T1000 (cell line): ENCODE measurements at regions not wholly inside any gene's neighbourhood (a gene's known extent, or its start where the extent isn't known, plus 50 kb on each side); places are given as distances from the start of the nearest gene placed in this dataset.

Experiments used
- DNase-seq: peaks from one replicate; lab custom pipeline; 2025; ENCODE audit warnings: mixed read lengths; lab: John Stamatoyannopoulos, UW

GRCh38 chr16:54412777-54413455 lies 126.3 kb upstream of the IRX3 start:
- DNase-seq: no peak

DNA sequence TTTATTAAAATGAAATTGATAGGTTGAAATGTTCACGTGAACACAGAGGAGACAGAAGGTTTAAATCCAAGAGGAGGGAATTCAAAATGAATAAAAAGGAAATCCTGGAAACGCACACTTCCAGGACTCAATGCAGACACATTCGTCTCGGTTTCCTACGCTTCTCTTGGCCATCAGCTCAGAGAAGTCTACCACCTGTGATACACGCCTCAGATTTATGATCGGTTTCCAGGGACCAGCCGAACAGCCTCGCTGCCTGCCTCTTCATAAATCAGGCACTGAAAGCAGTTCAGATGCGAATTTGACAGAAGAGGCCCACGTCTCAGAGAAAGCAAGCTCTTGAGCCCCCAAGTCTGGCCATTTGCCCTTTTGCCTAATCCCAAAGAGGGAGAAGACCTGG lies 125.5 kb upstream of the IRX3 start:
- DNase-seq: no peak

DNA sequence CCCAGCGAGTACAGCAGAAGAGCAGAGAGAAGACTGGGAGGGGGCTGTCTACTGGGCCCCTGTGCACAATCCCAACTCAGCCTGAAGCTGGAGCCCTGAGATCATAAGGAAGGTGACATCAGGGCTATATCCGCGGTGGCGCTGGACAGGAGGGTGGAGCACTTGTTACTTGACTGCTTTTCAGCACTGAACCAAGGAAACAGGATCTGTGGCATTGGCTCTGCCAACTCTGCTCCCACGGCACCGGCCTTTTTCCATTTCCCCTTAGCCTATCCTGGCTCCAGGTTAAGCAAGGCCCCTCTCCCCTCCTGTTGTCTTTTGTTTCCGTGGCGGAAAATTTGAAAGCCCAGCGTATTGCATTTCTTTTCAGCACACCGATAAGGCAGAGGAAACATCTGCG lies 125.0 kb upstream of the IRX3 start:
- DNase-seq: no peak

- no peak for DNase-seq
Measured at GRCh38 chr16:54409982-54410381, 123.4 kb upstream of the IRX3 start.

DNA sequence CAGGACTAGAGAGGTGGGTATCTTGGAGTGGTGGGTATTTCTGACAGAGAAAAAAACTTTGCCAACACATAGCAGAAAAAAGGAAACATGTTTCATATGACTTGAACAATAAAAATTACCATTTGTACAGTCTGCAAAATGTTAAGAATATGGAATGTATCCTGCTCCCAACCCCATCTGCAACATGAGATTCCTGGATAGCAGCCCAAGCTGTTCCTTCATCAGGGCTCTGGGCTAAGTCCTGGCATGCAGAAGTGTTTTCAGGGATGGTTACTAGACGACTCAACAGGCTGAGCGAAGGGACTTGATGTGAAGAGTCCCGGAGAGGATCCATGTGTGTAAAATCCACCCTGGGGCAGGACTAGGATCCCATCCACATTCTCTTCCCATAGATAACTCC lies 121.0 kb upstream of the IRX3 start:
- DNase-seq: no peak

GRCh38 chr16:54405478-54405877 lies 118.9 kb upstream of the IRX3 start:
- no peak for DNase-seq

DNA sequence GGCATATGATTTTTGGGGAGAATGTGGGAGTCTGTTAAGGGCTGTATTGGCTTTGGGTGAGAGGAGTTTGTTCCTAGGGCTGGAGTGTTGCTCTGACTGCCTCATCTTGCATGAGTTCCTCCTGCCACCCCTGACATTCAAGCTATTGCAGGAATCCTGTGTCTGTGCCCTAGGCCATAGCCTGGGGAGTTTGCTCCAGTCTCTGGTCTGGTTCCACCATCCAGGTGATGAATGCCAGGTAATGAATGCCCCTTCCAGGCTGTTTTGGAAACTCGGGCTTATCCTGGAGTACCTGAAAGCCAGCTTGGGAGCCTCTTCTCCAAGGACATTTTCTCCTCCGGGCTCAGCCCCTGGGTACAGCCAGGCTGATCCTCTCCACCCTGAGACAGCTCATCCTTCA lies 117.0 kb upstream of the IRX3 start:
- no peak for DNase-seq

DNA sequence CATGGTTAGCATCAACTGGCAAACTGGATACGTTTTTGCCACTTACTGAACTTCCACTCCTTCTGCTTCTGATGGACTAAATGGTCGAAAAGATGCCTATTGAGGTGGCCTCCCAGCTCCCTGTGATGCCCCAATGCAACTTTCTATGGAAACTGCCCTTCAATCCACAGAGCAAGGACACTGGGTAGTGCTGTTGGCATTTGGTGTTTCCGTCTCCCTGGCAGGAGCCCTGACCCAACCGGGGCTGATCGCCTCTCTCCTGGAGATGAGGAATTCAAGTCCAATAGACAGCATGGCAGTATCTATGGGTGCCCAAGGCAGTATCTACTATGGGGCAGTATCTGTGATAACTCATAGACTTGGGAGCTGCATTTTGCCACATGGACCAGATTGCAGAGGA lies 116.3 kb upstream of the IRX3 start:
- no peak for DNase-seq

DNA sequence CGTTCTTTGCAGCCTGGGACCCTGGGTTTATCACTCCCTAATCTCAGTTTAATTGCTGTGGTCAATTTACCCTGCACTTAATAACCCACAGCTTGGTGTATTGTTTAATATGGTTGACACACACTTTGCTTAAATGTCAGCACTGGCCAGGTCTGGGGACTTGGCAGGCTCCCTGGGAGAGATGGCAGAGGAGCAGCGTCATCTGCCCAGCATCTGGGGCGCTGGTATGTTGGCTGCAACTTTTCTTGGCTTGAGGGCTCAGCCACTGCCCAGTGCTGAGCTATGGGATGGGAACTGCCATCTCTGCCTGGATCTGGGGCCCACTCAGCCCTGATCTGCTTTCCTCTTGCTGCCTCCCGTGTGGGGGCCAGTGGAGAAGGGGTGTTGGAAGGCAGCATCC lies 115.7 kb upstream of the IRX3 start:
- peak; percentile 24 for DNase-seq

DNA sequence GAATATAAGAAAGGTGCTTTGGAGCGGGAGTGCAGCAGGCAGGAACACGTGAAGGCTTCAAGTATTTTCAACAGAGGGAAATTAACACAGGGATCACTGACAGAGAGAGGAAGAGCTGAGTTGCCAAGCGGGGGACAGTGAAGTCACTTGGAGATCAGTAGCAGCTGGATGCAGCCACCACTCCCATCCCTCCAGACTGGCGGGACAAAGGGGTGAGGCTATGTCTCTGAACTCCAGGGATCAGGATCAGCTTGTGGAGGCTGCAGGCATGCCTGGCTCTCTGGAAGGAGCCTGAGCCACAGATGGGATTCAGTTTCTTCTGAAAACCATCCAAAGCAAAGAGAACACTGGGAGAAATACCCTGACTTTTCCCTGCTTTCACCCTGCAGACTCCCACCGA lies 113.7 kb upstream of the IRX3 start:
- DNase-seq: no peak

GRCh38 chr16:54398986-54399385 lies 112.4 kb upstream of the IRX3 start:
- DNase-seq: no peak

GRCh38 chr16:54397838-54398237 lies 111.3 kb upstream of the IRX3 start:
- DNase-seq: no peak

- no peak for DNase-seq
Measured at GRCh38 chr16:54397190-54397835, 110.7 kb upstream of the IRX3 start.

DNA sequence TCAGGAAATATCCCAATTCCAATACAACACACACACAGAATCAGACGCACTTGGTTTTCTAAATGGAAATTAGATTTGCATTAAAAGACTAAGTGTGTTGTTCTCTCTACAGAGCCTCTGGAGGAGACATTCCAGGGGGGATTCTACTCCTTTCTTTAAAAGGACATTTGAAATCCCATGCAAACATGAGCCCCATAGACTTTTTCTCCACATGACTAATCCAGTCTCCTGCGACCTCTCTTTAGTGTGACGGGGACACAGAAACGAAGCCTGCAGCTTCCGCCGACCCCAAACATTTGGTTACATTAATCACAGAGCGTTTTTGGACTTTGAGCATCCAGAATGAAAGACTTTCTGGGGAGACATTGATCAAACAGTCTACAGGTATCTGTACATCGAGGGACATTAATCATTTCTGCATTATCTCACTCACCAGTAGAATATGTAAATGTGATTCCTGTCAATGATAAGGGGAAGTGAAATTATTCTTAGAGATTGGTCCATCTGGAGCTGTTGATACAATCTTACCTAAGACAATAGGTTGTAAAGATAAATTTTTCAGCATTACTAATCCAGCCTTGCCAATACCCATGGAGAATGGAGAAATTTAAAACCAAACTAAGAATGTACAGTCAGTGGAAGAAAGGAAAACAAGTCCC lies 103.4 kb upstream of the IRX3 start:
- DNase-seq: no peak

DNA sequence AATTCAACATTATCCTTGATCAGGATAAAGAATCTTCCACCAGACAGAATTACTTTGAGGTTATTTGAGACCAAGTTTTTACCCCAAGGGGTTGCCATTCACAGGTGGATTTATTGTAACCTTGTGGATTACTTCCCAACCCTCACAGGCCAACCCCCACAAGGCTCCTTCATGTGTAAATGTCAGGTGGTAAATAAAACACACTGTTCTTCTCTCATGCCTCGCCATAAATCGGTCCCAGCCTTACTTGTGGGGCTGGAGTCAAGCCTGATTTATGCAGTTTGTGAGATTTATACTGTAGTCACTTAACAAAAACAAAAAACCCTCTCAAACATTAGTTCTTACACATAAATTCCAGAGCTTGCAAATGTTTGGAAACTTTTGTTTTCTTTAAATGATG lies 98.6 kb upstream of the IRX3 start:
- DNase-seq: no peak

DNA sequence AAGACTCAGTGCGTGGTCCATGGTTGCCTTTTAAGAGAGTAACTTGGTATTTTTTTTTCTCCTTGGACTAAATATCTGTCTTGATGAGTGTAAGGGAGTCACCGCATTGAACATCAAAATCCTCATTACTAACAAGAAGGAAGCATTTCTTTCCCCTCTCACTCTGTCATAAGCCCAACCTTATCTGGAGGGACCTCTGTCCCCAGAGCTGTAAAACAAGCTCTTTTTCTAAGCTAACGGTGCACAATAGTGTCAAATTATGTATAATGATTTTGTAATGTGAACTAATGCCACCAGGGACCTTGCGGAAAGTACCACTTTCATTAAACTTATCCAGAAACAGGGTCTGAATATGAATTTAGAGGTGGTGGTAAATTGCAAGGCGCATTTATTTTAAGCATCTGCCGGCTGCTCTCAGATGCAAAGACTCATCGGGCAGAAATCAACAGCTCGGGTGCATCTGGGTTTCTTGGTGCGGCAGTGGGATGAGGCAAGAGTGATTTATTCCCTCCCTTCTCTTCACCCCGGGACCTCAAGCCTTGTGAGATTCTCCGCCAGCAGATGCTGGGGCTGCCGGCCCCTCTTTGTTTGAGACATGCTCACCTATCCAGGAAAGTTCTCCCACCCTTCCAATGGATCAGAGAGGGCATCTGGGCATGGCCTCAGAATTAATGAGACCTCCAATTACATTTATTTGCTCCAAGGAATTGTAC lies 95.2 kb upstream of the IRX3 start:
- no peak for DNase-seq

DNA sequence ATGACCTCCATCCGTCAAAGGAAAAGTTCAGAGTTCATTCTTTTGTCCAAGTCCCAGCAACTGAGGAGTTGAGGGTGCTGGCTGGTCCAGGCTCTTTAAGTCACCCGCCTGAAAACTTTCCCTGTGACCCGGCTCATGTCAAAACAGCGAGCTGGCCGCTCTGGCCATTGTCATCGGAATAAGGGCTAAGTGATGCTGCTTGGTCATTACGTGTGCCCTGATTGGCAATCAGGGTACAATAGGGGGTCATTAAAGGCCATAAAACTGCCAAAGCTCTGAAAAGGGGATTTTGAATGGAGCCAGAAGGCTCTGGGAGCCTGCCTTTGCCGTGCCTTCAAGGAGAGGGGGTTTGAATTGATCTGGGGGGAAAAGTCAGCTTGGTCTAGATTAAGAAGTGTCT lies 88.5 kb upstream of the IRX3 start:
- DNase-seq: no peak

GRCh38 chr16:54373534-54374520 lies 87.2 kb upstream of the IRX3 start:
- DNase-seq: peak; percentile 52

GRCh38 chr16:54370278-54371040 lies 83.9 kb upstream of the IRX3 start:
- DNase-seq: no peak

DNA sequence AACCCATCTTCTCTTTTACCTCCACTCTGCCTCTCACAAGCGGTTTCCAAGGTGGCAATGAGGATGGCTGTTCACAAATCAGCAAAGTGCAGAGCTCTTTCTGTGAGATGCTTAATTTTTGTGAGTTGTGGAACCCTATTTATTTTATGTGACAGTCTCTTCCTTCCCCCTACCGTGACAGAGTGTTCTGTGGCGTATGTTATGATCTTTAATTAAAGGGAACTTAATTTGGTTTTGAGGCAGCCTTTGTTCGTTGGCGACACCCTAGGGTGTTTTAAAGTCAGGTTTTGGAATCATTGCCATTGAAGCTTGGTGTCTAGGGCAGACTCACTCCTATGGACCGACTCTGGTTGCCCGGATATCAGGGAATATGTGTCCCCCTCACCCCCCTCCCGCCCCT lies 83.3 kb upstream of the IRX3 start:
- no peak for DNase-seq

DNA sequence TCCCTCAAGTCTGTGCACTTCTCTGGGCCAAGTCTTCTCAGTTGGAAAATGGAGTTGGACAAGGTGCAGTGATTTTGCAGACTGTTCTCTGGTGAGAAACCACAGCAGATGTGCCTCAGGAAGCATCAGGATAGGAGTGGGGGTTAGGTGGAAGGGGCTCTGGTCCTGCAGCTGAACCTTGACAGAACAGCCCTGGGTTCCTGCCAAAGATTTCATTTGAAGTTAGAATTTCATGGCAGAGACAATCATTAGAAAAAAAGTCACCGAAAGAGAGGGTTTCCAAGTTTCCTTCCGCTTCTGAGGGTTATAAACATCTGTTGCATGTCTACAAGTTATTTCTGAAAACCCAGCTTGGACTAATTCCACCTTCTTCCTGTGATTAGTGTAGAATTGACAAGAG lies 80.4 kb upstream of the IRX3 start:
- no peak for DNase-seq
